A673 (cell line): ENCODE measurements at regions not wholly inside any gene's neighbourhood (a gene's known extent, or its start where the extent isn't known, plus 50 kb on each side); places are given as distances from the start of the nearest gene placed in this dataset.
"Not testable (repeated sequence)": the region's sequence is repeated elsewhere in the genome, so short reads cannot be mapped to it uniquely, and the experiment has no call there.

Experiments used
- CTCF ChIP-seq: fragments of 300-800, 200-600 bp; sonication (generic); conservative IDR thresholded peaks from 2 replicates; pipeline ENCODE4 v1.5.1; 2017; ENCODE audit warnings: low read depth, mild to moderate bottlenecking, antibody characterized with exemption, low read length, moderate library complexity, mixed read lengths
- EZH2 ChIP-seq: fragments of 200-600 bp; sonication (generic); IDR thresholded peaks from 2 replicates; pipeline ENCODE4 v1.6.1; 2017; ENCODE audit warnings: borderline replicate concordance, low read depth, mild to moderate bottlenecking, mixed read lengths, antibody characterized with exemption, low read length; ENCODE audit not compliant: poor library complexity, severe bottlenecking

GRCh38 chr11:112539281-112539555 lies 278.6 kb upstream of the PLET1 start:
- TF ChIP-seq CTCF, EZH2: not testable (repeated sequence)
